Calu3 (cell line): ENCODE measurements at regions not wholly inside any gene's neighbourhood (a gene's known extent, or its start where the extent isn't known, plus 50 kb on each side); places are given as distances from the start of the nearest gene placed in this dataset.

Experiments used
- BruUV-seq: library from RNA; stranded (reverse); fragments of 400-500 nt; replicated peaks from 2 replicates; lab custom pipeline; 2021; lab: Mats Ljungman, UMichigan
- CTCF ChIA-PET: fragments of 300-600 bp; sonication (Branson Sonifier 250); formaldehyde crosslinking; loops from one replicate; lab custom pipeline; 2022; ENCODE audit warnings: antibody characterized with exemption; lab: Charles Lee
- DNase-seq: peaks from one replicate; pipeline ENCODE4 v3.0.0; 2022
- H3K27ac Mint-ChIP-seq: one replicate; pipeline ENCODE4 v1.8.0; 2022; ENCODE audit warnings: mixed read lengths; ENCODE audit not compliant: unreplicated experiment
- H3K27me3 Mint-ChIP-seq: one replicate; pipeline ENCODE4 v1.8.0; 2022; ENCODE audit warnings: mixed read lengths; ENCODE audit not compliant: unreplicated experiment
- H3K36me3 Mint-ChIP-seq: one replicate; pipeline ENCODE4 v1.8.0; 2022; ENCODE audit warnings: mild to moderate bottlenecking, moderate library complexity, mixed read lengths; ENCODE audit not compliant: insufficient read depth, unreplicated experiment
- H3K4me1 Mint-ChIP-seq: one replicate; pipeline ENCODE4 v1.8.0; 2022; ENCODE audit warnings: mild to moderate bottlenecking, low read depth, mixed read lengths; ENCODE audit not compliant: unreplicated experiment
- H3K4me3 Mint-ChIP-seq: one replicate; pipeline ENCODE4 v1.8.0; 2022; ENCODE audit warnings: mild to moderate bottlenecking, low read depth, moderate library complexity, mixed read lengths; ENCODE audit not compliant: unreplicated experiment
- H3K9me3 Mint-ChIP-seq: one replicate; pipeline ENCODE4 v1.8.0; 2022; ENCODE audit warnings: low read depth, mixed read lengths; ENCODE audit not compliant: unreplicated experiment
- intact Hi-C: fragments of 100-400 bp; cut with micrococcal nuclease; formaldehyde crosslinking; loops from one replicate; pipeline ENCODE4 v1.10.0; 2022; ENCODE audit not compliant: unreplicated experiment
- TF ChIP-seq, protein P1 (sequence below): fragments of 200-600 bp; IDR thresholded peaks from one replicate; pipeline ENCODE4 v1.8.0; 2022; ENCODE audit warnings: antibody characterized with exemption; ENCODE audit not compliant: unreplicated experiment

DNA sequence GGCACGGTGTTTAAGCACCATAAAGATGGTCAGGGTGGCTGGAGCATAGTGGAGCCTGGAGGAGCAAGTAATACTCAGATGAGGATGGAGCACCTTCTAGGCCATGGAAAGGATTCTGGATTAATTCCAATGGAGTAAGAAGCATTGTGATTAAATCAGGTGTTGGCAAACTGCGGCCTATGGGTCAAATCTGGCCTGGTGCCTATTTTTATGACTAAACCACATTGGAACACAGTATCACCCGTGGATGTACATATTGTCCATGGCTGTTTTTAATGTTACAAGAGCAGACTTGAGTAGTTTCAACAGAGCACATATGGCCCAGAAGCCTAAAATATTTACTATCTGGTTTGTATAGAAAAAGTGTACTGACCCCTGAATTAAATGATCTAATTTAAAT, 49.9 kb upstream of the TMEM248 start:
- H3K36me3 Mint-ChIP-seq = no peaks in the 10 kb centered on the region
- H3K4me1 Mint-ChIP-seq = peaks cover 23% of the 10 kb centered on the region
- no peaks in the 10 kb centered on the region for H3K27me3 Mint-ChIP-seq
- H3K4me3 Mint-ChIP-seq = no peak overlapping the region
- no peak for DNase-seq
- TF ChIP-seq, protein P1, sequence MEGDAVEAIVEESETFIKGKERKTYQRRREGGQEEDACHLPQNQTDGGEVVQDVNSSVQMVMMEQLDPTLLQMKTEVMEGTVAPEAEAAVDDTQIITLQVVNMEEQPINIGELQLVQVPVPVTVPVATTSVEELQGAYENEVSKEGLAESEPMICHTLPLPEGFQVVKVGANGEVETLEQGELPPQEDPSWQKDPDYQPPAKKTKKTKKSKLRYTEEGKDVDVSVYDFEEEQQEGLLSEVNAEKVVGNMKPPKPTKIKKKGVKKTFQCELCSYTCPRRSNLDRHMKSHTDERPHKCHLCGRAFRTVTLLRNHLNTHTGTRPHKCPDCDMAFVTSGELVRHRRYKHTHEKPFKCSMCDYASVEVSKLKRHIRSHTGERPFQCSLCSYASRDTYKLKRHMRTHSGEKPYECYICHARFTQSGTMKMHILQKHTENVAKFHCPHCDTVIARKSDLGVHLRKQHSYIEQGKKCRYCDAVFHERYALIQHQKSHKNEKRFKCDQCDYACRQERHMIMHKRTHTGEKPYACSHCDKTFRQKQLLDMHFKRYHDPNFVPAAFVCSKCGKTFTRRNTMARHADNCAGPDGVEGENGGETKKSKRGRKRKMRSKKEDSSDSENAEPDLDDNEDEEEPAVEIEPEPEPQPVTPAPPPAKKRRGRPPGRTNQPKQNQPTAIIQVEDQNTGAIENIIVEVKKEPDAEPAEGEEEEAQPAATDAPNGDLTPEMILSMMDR = no peak
- intact Hi-C loops = no loop called here
- no peak overlapping the region for H3K27ac Mint-ChIP-seq
- CTCF ChIA-PET = no interaction called here
- no TSS peak for BruUV-seq
- no peaks in the 10 kb centered on the region for H3K9me3 Mint-ChIP-seq
